Natural killer cell (primary cell): ENCODE measurements at regions not wholly inside any gene's neighbourhood (a gene's known extent, or its start where the extent isn't known, plus 50 kb on each side); places are given as distances from the start of the nearest gene placed in this dataset.

Experiments used
- ATAC-seq, 3 donors: fragments of 150-1000 bp in 2 of 3; fragments of 200-7000 bp in 1 of 3; cut with Tn5 transposase; 1 replicate in 1 of 3; 2 replicates in 2 of 3; pipeline ENCODE4 v1.10.0; 2021; ENCODE audit warnings: mild to moderate bottlenecking in 2 of 3, moderate library complexity in 2 of 3
- DNase-seq, 2 donors: peaks; one replicate each; pipeline versions ENCODE4 v3.0.0 to v3.0.0-alpha.2; 2013 to 2021; ENCODE audit warnings: mixed read lengths in 1 of 2
- H3K27ac ChIP-seq: one replicate; pipeline ENCODE4 v1.5.1; 2013; ENCODE audit warnings: mild to moderate bottlenecking, low read length
- H3K27me3 ChIP-seq: one replicate; pipeline ENCODE4 v1.6.1; 2013; ENCODE audit warnings: low read length; ENCODE audit not compliant: control insufficient read depth, insufficient read depth
- H3K36me3 ChIP-seq: one replicate; pipeline ENCODE4 v1.6.1; 2013; ENCODE audit warnings: low read length; ENCODE audit not compliant: control insufficient read depth, insufficient read depth
- H3K4me1 ChIP-seq: one replicate; pipeline ENCODE4 v1.6.1; 2013; ENCODE audit warnings: low read length; ENCODE audit not compliant: control insufficient read depth, insufficient read depth
- H3K4me3 ChIP-seq: one replicate; pipeline ENCODE4 v1.5.1; 2013; ENCODE audit warnings: low read length
- H3K9me3 ChIP-seq: one replicate; pipeline ENCODE4 v1.6.1; 2013; ENCODE audit warnings: low read length; ENCODE audit not compliant: control insufficient read depth, insufficient read depth
- H3K27ac Mint-ChIP-seq, 2 donors: one replicate each; pipeline ENCODE4 v1.8.0; 2022; ENCODE audit warnings: mild to moderate bottlenecking in 2 of 2, mixed read lengths in 2 of 2, moderate library complexity in 1 of 2
- H3K27me3 Mint-ChIP-seq, 2 donors: one replicate each; pipeline ENCODE4 v1.8.0; 2022; ENCODE audit warnings: low read depth in 2 of 2, mixed read lengths in 2 of 2
- H3K36me3 Mint-ChIP-seq: one replicate; pipeline ENCODE4 v1.8.0; 2022; ENCODE audit warnings: mixed read lengths
- H3K4me1 Mint-ChIP-seq, 2 donors: one replicate each; pipeline ENCODE4 v1.8.0; 2022; ENCODE audit warnings: mixed read lengths in 2 of 2
- H3K4me3 Mint-ChIP-seq: one replicate; pipeline ENCODE4 v1.8.0; 2022; ENCODE audit warnings: mild to moderate bottlenecking, moderate library complexity, mixed read lengths
- H3K9me3 Mint-ChIP-seq, 2 donors: one replicate each; pipeline ENCODE4 v1.8.0; 2022; ENCODE audit warnings: mixed read lengths in 2 of 2
- WGBS: methylation state at CpG from one replicate; pipeline ENCODE4 v1.1.7; 2013; ENCODE audit warnings: missing lambda C conversion rate; ENCODE audit not compliant: insufficient coverage; 5-methylcytosine and 5-hydroxymethylcytosine counted together
- intact Hi-C: fragments of 100-400 bp; cut with micrococcal nuclease; formaldehyde crosslinking; loops from one replicate; pipeline ENCODE4 v1.14.2; 2022
- TF ChIP-seq, protein P1 (sequence below): fragments of 200-600 bp; IDR thresholded peaks from one replicate; pipeline ENCODE4 v1.8.0; 2022; ENCODE audit warnings: antibody characterized with exemption

DNA sequence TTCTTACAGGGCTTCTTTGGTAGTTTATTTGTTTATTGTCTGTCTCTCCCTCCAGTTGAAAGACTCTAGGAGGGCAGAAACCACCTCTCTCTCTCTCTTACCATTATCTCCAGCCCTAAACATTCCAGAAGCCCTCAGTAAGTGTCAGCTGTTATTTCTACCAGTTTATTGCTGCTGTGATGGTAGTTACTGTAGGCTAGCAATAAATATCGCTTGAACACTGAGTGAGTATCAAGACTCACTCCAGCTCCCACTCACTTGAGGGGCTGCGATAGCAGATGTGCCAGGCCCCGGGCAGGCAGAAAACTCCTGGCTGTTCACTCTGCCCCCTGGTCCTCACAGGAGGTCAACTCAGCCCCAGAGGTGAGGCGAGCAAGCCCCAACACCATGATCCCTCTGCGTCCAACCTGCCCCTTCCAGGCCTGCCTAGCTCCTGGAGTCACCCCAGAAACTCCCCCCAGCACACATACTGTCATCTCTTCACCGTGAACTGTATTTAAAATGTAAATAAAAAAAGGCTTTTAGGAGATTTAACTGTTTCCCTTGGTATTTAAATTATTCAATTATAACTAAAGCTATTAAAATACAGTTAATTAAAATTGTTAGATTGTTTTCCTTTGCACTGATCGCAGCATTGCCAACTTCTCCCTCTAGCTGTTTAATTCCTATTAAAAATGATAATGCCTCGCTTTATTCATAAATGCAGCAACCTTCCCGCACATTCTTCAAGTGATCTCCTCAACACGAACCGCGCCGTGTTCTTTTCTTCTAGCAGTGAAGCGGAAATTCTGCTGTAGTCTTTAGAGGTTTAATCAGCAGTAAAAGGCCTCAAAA lies 321.1 kb upstream of the ZMIZ1 start:
- 94% methylated on average over 13 of the region's 14 CpGs for WGBS
- H3K4me1 Mint-ChIP-seq = peaks cover 0 to 5% of the 10 kb centered on the region in 2 donors
- Histone ChIP-seq H3K27ac (no peak overlapping the region), H3K4me3 (no peak overlapping the region), H3K36me3 (no peaks in the 10 kb centered on the region), H3K27me3 (no peaks in the 10 kb centered on the region), H3K4me1 (peaks cover 2% of the 10 kb centered on the region), H3K9me3 (no peaks in the 10 kb centered on the region)
- intact Hi-C loops = no loop called here
- no peaks in the 10 kb centered on the region for H3K36me3 Mint-ChIP-seq
- no peak overlapping the region for H3K4me3 Mint-ChIP-seq
- DNase-seq = no peak
- no peak overlapping the region for H3K27ac Mint-ChIP-seq
- ATAC-seq = no peak
- no peaks in the 10 kb centered on the region for H3K9me3 Mint-ChIP-seq
- H3K27me3 Mint-ChIP-seq = peaks cover 43 to 75% of the 10 kb centered on the region in 2 donors
- TF ChIP-seq, protein P1, sequence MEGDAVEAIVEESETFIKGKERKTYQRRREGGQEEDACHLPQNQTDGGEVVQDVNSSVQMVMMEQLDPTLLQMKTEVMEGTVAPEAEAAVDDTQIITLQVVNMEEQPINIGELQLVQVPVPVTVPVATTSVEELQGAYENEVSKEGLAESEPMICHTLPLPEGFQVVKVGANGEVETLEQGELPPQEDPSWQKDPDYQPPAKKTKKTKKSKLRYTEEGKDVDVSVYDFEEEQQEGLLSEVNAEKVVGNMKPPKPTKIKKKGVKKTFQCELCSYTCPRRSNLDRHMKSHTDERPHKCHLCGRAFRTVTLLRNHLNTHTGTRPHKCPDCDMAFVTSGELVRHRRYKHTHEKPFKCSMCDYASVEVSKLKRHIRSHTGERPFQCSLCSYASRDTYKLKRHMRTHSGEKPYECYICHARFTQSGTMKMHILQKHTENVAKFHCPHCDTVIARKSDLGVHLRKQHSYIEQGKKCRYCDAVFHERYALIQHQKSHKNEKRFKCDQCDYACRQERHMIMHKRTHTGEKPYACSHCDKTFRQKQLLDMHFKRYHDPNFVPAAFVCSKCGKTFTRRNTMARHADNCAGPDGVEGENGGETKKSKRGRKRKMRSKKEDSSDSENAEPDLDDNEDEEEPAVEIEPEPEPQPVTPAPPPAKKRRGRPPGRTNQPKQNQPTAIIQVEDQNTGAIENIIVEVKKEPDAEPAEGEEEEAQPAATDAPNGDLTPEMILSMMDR = no peak

DNA sequence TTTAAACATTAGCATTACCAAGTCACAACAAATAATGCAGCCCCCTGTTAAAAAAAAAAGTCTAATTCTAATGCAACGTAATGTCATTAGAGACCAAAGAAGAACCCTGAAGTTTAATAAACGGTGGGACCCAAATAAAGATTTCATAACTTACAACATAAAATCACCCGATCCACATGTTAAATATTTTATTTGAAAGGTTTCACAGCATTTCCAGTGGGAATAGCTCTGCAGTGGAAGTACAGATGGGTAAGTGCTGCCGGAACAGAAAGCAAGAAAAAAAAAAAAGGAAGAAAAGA lies 320.6 kb upstream of the ZMIZ1 start:
- no peaks in the 10 kb centered on the region for H3K9me3 ChIP-seq
- Mint-ChIP-seq H3K4me1 (peaks cover 0 to 5% of the 10 kb centered on the region in 2 donors), H3K27ac (no peak overlapping the region), H3K9me3 (no peaks in the 10 kb centered on the region), H3K27me3 (peaks cover 47 to 81% of the 10 kb centered on the region in 2 donors), H3K36me3 (no peaks in the 10 kb centered on the region), H3K4me3 (no peak overlapping the region)
- DNase-seq (no peak), ATAC-seq (no peak)
- no peak overlapping the region for H3K4me3 ChIP-seq
- no peaks in the 10 kb centered on the region for H3K36me3 ChIP-seq
- WGBS = 96% methylated on average over 1 of the region's 4 CpGs
- intact Hi-C loops = no loop called here
- H3K4me1 ChIP-seq = no peaks in the 10 kb centered on the region
- TF ChIP-seq, protein P1 = no peak
- H3K27me3 ChIP-seq = no peaks in the 10 kb centered on the region
- no peak overlapping the region for H3K27ac ChIP-seq

DNA sequence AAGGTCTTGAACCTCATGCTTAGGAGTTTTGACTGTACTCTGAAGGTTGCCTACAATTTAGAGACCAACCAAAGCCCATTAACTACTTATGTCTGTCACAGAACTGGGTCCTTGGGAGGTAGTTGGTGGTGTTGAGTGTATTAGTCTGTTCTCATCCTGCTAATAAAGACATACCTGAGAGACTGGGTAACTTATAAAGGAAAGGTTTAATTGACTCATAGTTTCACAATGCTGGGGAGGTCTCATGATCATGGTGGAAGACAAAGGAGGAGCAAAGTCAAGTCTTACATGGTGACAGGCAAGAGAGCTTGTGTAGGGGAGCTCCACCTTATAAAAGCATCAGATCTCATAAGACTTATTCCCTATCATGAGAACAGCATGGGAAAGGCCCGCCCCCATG lies 319.6 kb upstream of the ZMIZ1 start:
- Histone ChIP-seq H3K4me1 (no peaks in the 10 kb centered on the region), H3K9me3 (no peaks in the 10 kb centered on the region), H3K4me3 (no peak overlapping the region), H3K27me3 (no peaks in the 10 kb centered on the region), H3K27ac (no peak overlapping the region), H3K36me3 (no peaks in the 10 kb centered on the region)
- TF ChIP-seq, protein P1 = no peak
- WGBS = 80% methylated on average over 1 of the region's 1 CpG
- Mint-ChIP-seq H3K4me3 (no peak overlapping the region), H3K9me3 (no peaks in the 10 kb centered on the region), H3K27ac (no peak overlapping the region), H3K36me3 (no peaks in the 10 kb centered on the region), H3K4me1 (peaks cover 0 to 7% of the 10 kb centered on the region in 2 donors), H3K27me3 (peaks cover 57 to 81% of the 10 kb centered on the region in 2 donors)
- no peak for DNase-seq
- intact Hi-C loops = no loop called here
- ATAC-seq = no peak

GRCh38 chr10:78749898-78750297 lies 318.9 kb upstream of the ZMIZ1 start:
- Mint-ChIP-seq H3K27ac (no peak overlapping the region), H3K36me3 (no peaks in the 10 kb centered on the region), H3K4me3 (no peak overlapping the region), H3K4me1 (peaks cover 0 to 9% of the 10 kb centered on the region in 2 donors), H3K27me3 (peaks cover 59 to 82% of the 10 kb centered on the region in 2 donors), H3K9me3 (no peaks in the 10 kb centered on the region)
- peak in 2 of 3 donors; percentile 26 to 63 for ATAC-seq
- no peaks in the 10 kb centered on the region for H3K9me3 ChIP-seq
- H3K36me3 ChIP-seq = no peaks in the 10 kb centered on the region
- no peak overlapping the region for H3K4me3 ChIP-seq
- intact Hi-C loops = no loop called here
- no peaks in the 10 kb centered on the region for H3K4me1 ChIP-seq
- no peak for DNase-seq
- no peak overlapping the region for H3K27ac ChIP-seq
- 100% methylated on average over 1 of the region's 1 CpG for WGBS
- no peaks in the 10 kb centered on the region for H3K27me3 ChIP-seq
- TF ChIP-seq, protein P1 = no peak
